OCI-LY7 (cell line): ENCODE measurements at regions not wholly inside any gene's neighbourhood (a gene's known extent, or its start where the extent isn't known, plus 50 kb on each side); places are given as distances from the start of the nearest gene placed in this dataset.

Experiments
- CTCF ChIP-seq: fragments of 200-600 bp; sonication (generic); conservative IDR thresholded peaks from 2 replicates; pipeline ENCODE4 v1.5.1; 2014; ENCODE audit warnings: mild to moderate bottlenecking, antibody characterized with exemption, low read length, moderate library complexity, mixed read lengths
- EZH2phosphoT487 ChIP-seq: fragments of 200-600 bp; sonication (generic); IDR thresholded peaks from 2 replicates; pipeline ENCODE4 v1.6.1; 2018; ENCODE audit warnings: low read depth, borderline replicate concordance, mild to moderate bottlenecking, mixed run types, antibody characterized with exemption, low read length, moderate library complexity, mixed read lengths

- no peak for TF ChIP-seq CTCF
- TF ChIP-seq EZH2phosphoT487: no peak
Observed at GRCh38 chrX:96447161-96447560, 237.5 kb upstream of the DIAPH2 start.
